HG03045 (cell line): ENCODE measurements at regions not wholly inside any gene's neighbourhood (a gene's known extent, or its start where the extent isn't known, plus 50 kb on each side); places are given as distances from the start of the nearest gene placed in this dataset.
"Not testable (repeated sequence)": the region's sequence is repeated elsewhere in the genome, so short reads cannot be mapped to it uniquely, and the experiment has no call there.

ENCODE experiments used
- ATAC-seq: cut with Tn5 transposase; IDR thresholded peaks from one replicate; pipeline ENCODE4 v1.9.1; 2021; ENCODE audit warnings: mild to moderate bottlenecking, moderate library complexity; ENCODE audit not compliant: unreplicated experiment

- ATAC-seq: no peak
These were observed 182.8 kb upstream of the SLC27A6 start for GRCh38 chr5:128782446-128782845.

GRCh38 chr5:128784726-128785125 is 180.6 kb upstream of the SLC27A6 start:
- no peak for ATAC-seq

- no peak for ATAC-seq
These were observed 174.0 kb upstream of the SLC27A6 start for GRCh38 chr5:128791312-128791711.

GRCh38 chr5:128796506-128796905 is 168.8 kb upstream of the SLC27A6 start:
- ATAC-seq: no peak

GRCh38 chr5:128798871-128799270 is 166.4 kb upstream of the SLC27A6 start:
- ATAC-seq: no peak

- ATAC-seq: no peak
These were observed 165.3 kb upstream of the SLC27A6 start for GRCh38 chr5:128799945-128800344.

- no peak for ATAC-seq
These were observed 164.9 kb upstream of the SLC27A6 start for GRCh38 chr5:128800377-128800776.

- no peak for ATAC-seq
These were observed 151.8 kb upstream of the SLC27A6 start for GRCh38 chr5:128813317-128814070.

- no peak for ATAC-seq
These were observed 150.1 kb upstream of the SLC27A6 start for GRCh38 chr5:128815201-128815600.

- ATAC-seq: no peak
These were observed 139.5 kb upstream of the SLC27A6 start for GRCh38 chr5:128825826-128826225.

GRCh38 chr5:128826275-128826674 is 139.0 kb upstream of the SLC27A6 start:
- ATAC-seq: no peak

- no peak for ATAC-seq
These were observed 128.7 kb upstream of the SLC27A6 start for GRCh38 chr5:128836571-128836970.

GRCh38 chr5:128838623-128839022 is 126.7 kb upstream of the SLC27A6 start:
- no peak for ATAC-seq

GRCh38 chr5:128842241-128842640 is 123.0 kb upstream of the SLC27A6 start:
- no peak for ATAC-seq

- ATAC-seq: no peak
These were observed 120.8 kb upstream of the SLC27A6 start for GRCh38 chr5:128844354-128844923.

- no peak for ATAC-seq
These were observed 115.2 kb upstream of the SLC27A6 start for GRCh38 chr5:128850049-128850448.

- no peak for ATAC-seq
These were observed 110.4 kb upstream of the SLC27A6 start for GRCh38 chr5:128854931-128855330.

- ATAC-seq: no peak
These were observed 108.1 kb upstream of the SLC27A6 start for GRCh38 chr5:128857076-128857677.

GRCh38 chr5:128858995-128859394 is 106.3 kb upstream of the SLC27A6 start:
- no peak for ATAC-seq

- not testable (repeated sequence) for ATAC-seq
These were observed 104.1 kb upstream of the SLC27A6 start for GRCh38 chr5:128861155-128861554.

- no peak for ATAC-seq
These were observed 95.3 kb upstream of the SLC27A6 start for GRCh38 chr5:128869970-128870369.

- ATAC-seq: no peak
These were observed 94.9 kb upstream of the SLC27A6 start for GRCh38 chr5:128870373-128870772.
